ENCODE measurements at regions not wholly inside any gene's neighbourhood (a gene's known extent, or its start where the extent isn't known, plus 50 kb on each side); places are given as distances from the start of the nearest gene placed in this dataset.

GRCh38 chr9:30127371-30127770, 2257.1 kb upstream of the ACO1 start:
- no peak for DNase-seq (ENCODE audit: low read depth)
- no peak for TF ChIP-seq CTCF (conservative IDR thresholded peaks at IDR 0.05; ENCODE audit: low read depth, low read length)
- no peak overlapping the region for H3K4me3 ChIP-seq (ENCODE audit: low read depth, low read length)

- TF ChIP-seq CTCF (conservative IDR thresholded peaks at IDR 0.05; ENCODE audit: low read depth, low read length) = no peak
- no peak for DNase-seq (ENCODE audit: low read depth)
Measured at GRCh38 chr9:30140407-30140806, 2244.0 kb upstream of the ACO1 start.

GRCh38 chr9:30160570-30160969, 2223.9 kb upstream of the ACO1 start:
- no peak for DNase-seq (ENCODE audit: low read depth)
- TF ChIP-seq CTCF (conservative IDR thresholded peaks at IDR 0.05; ENCODE audit: low read depth, low read length) = no peak
- no peak overlapping the region for H3K4me3 ChIP-seq (ENCODE audit: low read depth, low read length)

More at GRCh38 chr9:30140407-30140806, 2244.0 kb upstream of the ACO1 start:
- no peak overlapping the region for H3K4me3 ChIP-seq (ENCODE audit: low read depth, low read length)

- peak; percentile 1 for DNase-seq (ENCODE audit: low read depth)
- TF ChIP-seq CTCF (conservative IDR thresholded peaks at IDR 0.05; ENCODE audit: low read depth, low read length) = no peak
- H3K4me3 ChIP-seq (ENCODE audit: low read depth, low read length) = no peak overlapping the region
Measured at GRCh38 chr9:30172206-30172605, 2212.2 kb upstream of the ACO1 start.

GRCh38 chr9:30178610-30179009, 2205.8 kb upstream of the ACO1 start:
- TF ChIP-seq CTCF (conservative IDR thresholded peaks at IDR 0.05; ENCODE audit: low read depth, low read length) = no peak
- no peak for DNase-seq (ENCODE audit: low read depth)
- no peak overlapping the region for H3K4me3 ChIP-seq (ENCODE audit: low read depth, low read length)

- no peak for TF ChIP-seq CTCF (conservative IDR thresholded peaks at IDR 0.05; ENCODE audit: low read depth, low read length)
- no peak for DNase-seq (ENCODE audit: low read depth)
- H3K4me3 ChIP-seq (ENCODE audit: low read depth, low read length) = no peak overlapping the region
Measured at GRCh38 chr9:30193421-30193820, 2191.0 kb upstream of the ACO1 start.

- no peak for DNase-seq (ENCODE audit: low read depth)
- TF ChIP-seq CTCF (conservative IDR thresholded peaks at IDR 0.05; ENCODE audit: low read depth, low read length) = no peak
- no peak overlapping the region for H3K4me3 ChIP-seq (ENCODE audit: low read depth, low read length)
Measured at GRCh38 chr9:30196941-30197340, 2187.5 kb upstream of the ACO1 start.

Data from choroid plexus epithelial cell (primary cell).